HepG2 (cell line): ENCODE measurements at regions not wholly inside any gene's neighbourhood (a gene's known extent, or its start where the extent isn't known, plus 50 kb on each side); places are given as distances from the start of the nearest gene placed in this dataset.

Source experiments
- ATAC-seq: fragments of 200-7000 bp; cut with Tn5 transposase; 3 replicates; pipeline ENCODE4 v1.9.1; 2020; ENCODE audit warnings: mild to moderate bottlenecking, moderate library complexity
- BruUV-seq: library from RNA; stranded (reverse); fragments of 400-500 nt; replicated peaks from 2 replicates; lab custom pipeline; 2021; lab: Mats Ljungman, UMichigan
- CTCF ChIA-PET: fragments of 300-600 bp; formaldehyde crosslinking; extraction: SDS; loops from one replicate; lab custom pipeline; 2021; ENCODE audit warnings: low total read pairs, inconsistent platforms, low intra/inter-chr PET ratio; lab: Yijun Ruan, JAX
- POLR2A ChIA-PET: fragments of 350-600 bp; sonication (Branson Sonifier 250); formaldehyde crosslinking; loops from one replicate; lab custom pipeline; 2020; ENCODE audit warnings: antibody characterized with exemption, inconsistent platforms; lab: Yijun Ruan, JAX
- DNase-seq: peaks from one replicate; pipeline ENCODE4 v3.0.0-alpha.2; 2015; ENCODE audit warnings: low spot score
- FAIRE-seq: peaks from 3 replicates; lab custom pipeline; 2011; peaks lifted over from hg19 to GRCh38; lab: Jason Lieb, UNC
- H2AFZ ChIP-seq: one replicate; pipeline ENCODE4 v1.6.1; 2011; ENCODE audit warnings: low read length, inconsistent platforms
- H3K27ac ChIP-seq: fragments of 300-600 bp; 3 replicates; pipeline ENCODE4 v1.8.0; 2011; ENCODE audit warnings: mixed run types, mild to moderate bottlenecking, mixed read lengths, low read length, inconsistent platforms; ENCODE audit not compliant: insufficient read depth; ENCODE audit errors: extremely low read length
- H3K27me3 ChIP-seq, 2 experiments: fragments of 200-600 bp in 1 of 2; 2 replicates in 1 of 2; 3 replicates in 1 of 2; pipeline versions ENCODE4 v1.6.0 to v1.8.0; 2011; ENCODE audit warnings: low read length in 2 of 2, mild to moderate bottlenecking in 2 of 2, moderate library complexity in 2 of 2, inconsistent platforms in 1 of 2; ENCODE audit not compliant: insufficient read depth in 2 of 2, control insufficient read depth in 1 of 2
- H3K36me3 ChIP-seq, 2 experiments: fragments of 200-600 bp in 1 of 2; replicated peaks in 1 of 2; 2 replicates in 1 of 2; 3 replicates in 1 of 2; pipeline versions ENCODE4 v1.5.1 to v1.8.0; 2011; ENCODE audit warnings: low read length in 2 of 2, inconsistent platforms in 1 of 2; ENCODE audit not compliant: insufficient read depth in 2 of 2, control insufficient read depth in 1 of 2
- H3K4me1 ChIP-seq: 2 replicates; pipeline ENCODE4 v1.5.1; 2012; ENCODE audit warnings: low read length, inconsistent platforms; ENCODE audit not compliant: insufficient read depth
- H3K4me2 ChIP-seq: 2 replicates; pipeline ENCODE4 v1.6.0; 2011; ENCODE audit warnings: low read depth, low read length, inconsistent platforms
- H3K4me3 ChIP-seq, 3 experiments: fragments of 200-600 bp in 1 of 3; sonication (generic), shearing (Covaris generic) in 1 of 3; replicated peaks in 1 of 3; 2 replicates each; pipeline ENCODE4 v1.5.1; 2011 to 2016; ENCODE audit warnings: low read length in 3 of 3, inconsistent platforms in 2 of 3, low read depth in 2 of 3, mild to moderate bottlenecking in 2 of 3, control low read depth in 1 of 3, mixed read lengths in 1 of 3; ENCODE audit not compliant: insufficient read depth in 1 of 3
- H3K79me2 ChIP-seq: one replicate; pipeline ENCODE4 v1.6.1; 2011; ENCODE audit warnings: low read length, inconsistent platforms; ENCODE audit not compliant: insufficient read depth
- H3K9ac ChIP-seq: 2 replicates; pipeline ENCODE4 v1.6.0; 2011; ENCODE audit warnings: mild to moderate bottlenecking, low read depth, low read length, inconsistent platforms; ENCODE audit not compliant: insufficient read depth
- H3K9me3 ChIP-seq: 2 replicates; pipeline ENCODE4 v1.5.1; 2012; ENCODE audit warnings: mild to moderate bottlenecking, low read length
- H4K20me1 ChIP-seq: 2 replicates; pipeline ENCODE4 v1.6.0; 2011; ENCODE audit warnings: inconsistent platforms, mild to moderate bottlenecking, low read length, moderate library complexity; ENCODE audit not compliant: insufficient read depth
- DZIP1 ChIP-seq: sonication (generic); formaldehyde crosslinking; IDR thresholded peaks from 2 replicates; pipeline ENCODE4 v1.5.0; 2020; ENCODE audit warnings: mild to moderate bottlenecking, missing genetic modification reagents
- ESRRA ChIP-seq: sonication (generic); formaldehyde crosslinking; IDR thresholded peaks from 2 replicates; pipeline ENCODE4 v1.5.1; 2020; ENCODE audit warnings: mild to moderate bottlenecking, low read depth, missing genetic modification reagents
- HINFP ChIP-seq: sonication (generic); formaldehyde crosslinking; IDR thresholded peaks from 2 replicates; pipeline ENCODE4 v1.4.0; 2020; ENCODE audit warnings: low read depth, mild to moderate bottlenecking, missing genetic modification reagents
- HMG20A ChIP-seq: IDR thresholded peaks from 2 replicates; pipeline ENCODE4 v1.6.1; 2016; ENCODE audit warnings: borderline replicate concordance
- IRF2 ChIP-seq: IDR thresholded peaks from 2 replicates; pipeline ENCODE4 v1.6.1; 2018; ENCODE audit warnings: missing genetic modification reagents, missing compliant biosample characterization
- ISX ChIP-seq: sonication (generic); formaldehyde crosslinking; conservative IDR thresholded peaks from 2 replicates; pipeline ENCODE4 v1.5.0; 2020; ENCODE audit warnings: missing genetic modification reagents
- NCOA5 ChIP-seq: sonication (generic); formaldehyde crosslinking; IDR thresholded peaks from 2 replicates; pipeline ENCODE4 v1.4.0; 2020; ENCODE audit warnings: missing genetic modification reagents
- PLSCR1 ChIP-seq: sonication (generic); formaldehyde crosslinking; IDR thresholded peaks from 2 replicates; pipeline ENCODE4 v1.5.0; 2020; ENCODE audit warnings: missing genetic modification reagents, mild to moderate bottlenecking, borderline replicate concordance
- ZNF282 ChIP-seq: fragments of 450-650 bp; IDR thresholded peaks from 2 replicates; pipeline ENCODE4 v1.6.1; 2018; ENCODE audit not compliant: partially characterized antibody
- ZNF468 ChIP-seq: sonication (generic); formaldehyde crosslinking; IDR thresholded peaks from 2 replicates; pipeline ENCODE4 v1.8.0; 2022; ENCODE audit warnings: mild to moderate bottlenecking, moderate library complexity, missing genetic modification reagents
- ZNF772 ChIP-seq: sonication (generic); formaldehyde crosslinking; IDR thresholded peaks from 2 replicates; pipeline ENCODE4 v1.5.0; 2020; ENCODE audit warnings: mild to moderate bottlenecking, missing genetic modification reagents
- ZSCAN29 ChIP-seq: sonication (generic); formaldehyde crosslinking; conservative IDR thresholded peaks from 2 replicates; pipeline ENCODE4 v1.4.0; 2020; ENCODE audit warnings: mild to moderate bottlenecking, missing genetic modification reagents
- WGBS: methylation state at CpG from one replicate; pipeline ENCODE4 v1.1.6; 2017; ENCODE audit warnings: low lambda C conversion rate; 5-methylcytosine and 5-hydroxymethylcytosine counted together
- in situ Hi-C: cut with HindIII; loops from 2 replicates; pipeline ENCODE4 v1.10.0; 2017; ENCODE audit warnings: low pct_unique_long_range_greater_than_20kb; ENCODE audit not compliant: extremely low pct_ligation_motif_present
- intact Hi-C: fragments of 100-400 bp; cut with micrococcal nuclease; formaldehyde crosslinking; loops from one replicate; pipeline ENCODE4 v1.10.0; 2022; ENCODE audit not compliant: unreplicated experiment
- TF ChIP-seq, protein P1 (sequence below): sonication (generic); formaldehyde crosslinking; IDR thresholded peaks from 2 replicates; pipeline ENCODE4 v1.8.0; 2022; ENCODE audit warnings: missing genetic modification reagents, mild to moderate bottlenecking, borderline replicate concordance

DNA sequence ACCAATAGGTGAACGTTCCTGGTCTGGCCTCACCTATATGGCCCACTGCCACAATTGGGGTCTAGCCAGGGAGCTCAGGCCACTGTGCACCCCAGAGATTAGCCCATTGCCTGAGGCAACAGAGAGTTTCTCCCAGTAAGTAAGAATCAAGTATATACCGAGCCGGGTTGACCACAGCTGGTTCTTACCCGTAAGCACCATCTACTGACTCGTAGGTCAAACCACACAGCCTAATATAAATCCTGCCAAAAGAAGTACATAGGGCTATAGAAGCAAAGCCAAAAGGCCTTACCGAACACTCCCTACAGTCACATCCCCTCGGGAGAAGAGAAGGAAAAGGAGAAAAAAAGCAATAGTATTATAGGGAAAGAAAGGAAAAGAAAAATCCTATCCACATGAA is 463.6 kb upstream of the GJE1 start:
- under 1% methylated on average over 7 of the region's 7 CpGs for WGBS
- no TSS peak for BruUV-seq
- Histone ChIP-seq H2AFZ (no peak overlapping the region), H3K36me3 (no peaks in the 10 kb centered on the region), H3K4me2 (no peak overlapping the region), H3K9me3 (no peaks in the 10 kb centered on the region), H3K79me2 (no peaks in the 10 kb centered on the region), H3K4me1 (no peaks in the 10 kb centered on the region), H4K20me1 (no peaks in the 10 kb centered on the region), H3K27me3 (no peaks in the 10 kb centered on the region), H3K27ac (no peak overlapping the region), H3K9ac (no peak overlapping the region), H3K4me3 (no peak overlapping the region)
- POLR2A ChIA-PET, result no interaction called here
- in situ Hi-C loops (no loop called here), intact Hi-C loops (no loop called here)
- FAIRE-seq (no peak), ATAC-seq (no peak), DNase-seq (no peak)
- no peak for TF ChIP-seq ZSCAN29
- no peak for TF ChIP-seq ESRRA
- no peak for TF ChIP-seq PLSCR1 (CRISPR knock-in tag)
- no peak for TF ChIP-seq HINFP (CRISPR knock-in tag)
- CTCF ChIA-PET, result no interaction called here

DNA sequence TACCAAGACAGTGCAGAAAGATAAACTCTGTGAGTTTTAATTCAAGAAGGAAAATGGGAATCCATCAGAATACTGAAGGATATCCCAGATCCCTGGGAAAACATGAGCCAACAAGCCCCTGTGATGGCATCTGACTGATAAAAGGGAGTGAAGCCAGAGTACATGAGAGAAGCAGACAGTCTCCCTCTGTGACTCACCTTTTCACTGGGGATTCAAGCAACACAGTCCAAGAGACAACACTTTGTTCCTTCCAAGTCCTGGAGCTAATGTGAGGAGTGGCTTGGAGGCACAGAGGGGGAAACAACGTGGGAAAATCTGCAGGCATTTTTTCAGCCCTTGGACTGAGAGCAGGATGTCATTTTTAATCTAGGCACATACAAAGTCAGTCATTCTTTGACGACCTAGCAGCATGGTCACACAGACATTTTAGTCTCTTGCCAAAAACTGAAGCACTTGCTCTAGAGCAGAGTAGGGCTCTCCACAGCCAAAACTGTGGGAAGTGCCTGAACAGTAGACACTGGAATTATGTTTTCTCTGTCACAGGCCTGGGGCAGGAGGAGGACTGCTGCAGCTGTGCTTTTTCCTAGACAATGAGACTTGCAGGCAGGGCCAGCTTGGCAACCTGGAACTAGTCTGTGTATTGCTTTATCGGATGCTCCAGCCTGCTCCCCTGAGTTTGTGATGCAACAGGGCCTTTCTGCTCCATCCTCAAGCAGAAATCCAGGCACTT is 465.0 kb upstream of the GJE1 start:
- no peak overlapping the region for H2AFZ ChIP-seq
- H3K36me3 ChIP-seq, result no peaks in the 10 kb centered on the region
- H4K20me1 ChIP-seq, result no peaks in the 10 kb centered on the region
- no peaks in the 10 kb centered on the region for H3K4me1 ChIP-seq
- no peak overlapping the region for H3K9ac ChIP-seq
- 0% methylated on average over 2 of the region's 3 CpGs for WGBS
- no peaks in the 10 kb centered on the region for H3K27me3 ChIP-seq
- CTCF ChIA-PET, result no interaction called here
- BruUV-seq, result no TSS peak
- intact Hi-C loops (no loop called here), in situ Hi-C loops (no loop called here)
- no peak for FAIRE-seq
- no peak overlapping the region for H3K4me2 ChIP-seq
- no peak for DNase-seq
- no peak overlapping the region for H3K27ac ChIP-seq
- no peaks in the 10 kb centered on the region for H3K9me3 ChIP-seq
- no peak for ATAC-seq
- POLR2A ChIA-PET, result no interaction called here
- H3K79me2 ChIP-seq, result no peaks in the 10 kb centered on the region
- no peak overlapping the region for H3K4me3 ChIP-seq
- TF ChIP-seq ZNF772 (CRISPR knock-in tag), result no peak
- no peak for TF ChIP-seq ISX (CRISPR knock-in tag)
- no peak for TF ChIP-seq ZNF468 (CRISPR knock-in tag)
- TF ChIP-seq NCOA5 (CRISPR knock-in tag), result no peak
- TF ChIP-seq ZNF282, result no peak
- no peak for TF ChIP-seq DZIP1 (CRISPR knock-in tag)
- TF ChIP-seq HMG20A (CRISPR knock-in tag), result no peak
- no peak for TF ChIP-seq IRF2
- TF ChIP-seq, protein P1, sequence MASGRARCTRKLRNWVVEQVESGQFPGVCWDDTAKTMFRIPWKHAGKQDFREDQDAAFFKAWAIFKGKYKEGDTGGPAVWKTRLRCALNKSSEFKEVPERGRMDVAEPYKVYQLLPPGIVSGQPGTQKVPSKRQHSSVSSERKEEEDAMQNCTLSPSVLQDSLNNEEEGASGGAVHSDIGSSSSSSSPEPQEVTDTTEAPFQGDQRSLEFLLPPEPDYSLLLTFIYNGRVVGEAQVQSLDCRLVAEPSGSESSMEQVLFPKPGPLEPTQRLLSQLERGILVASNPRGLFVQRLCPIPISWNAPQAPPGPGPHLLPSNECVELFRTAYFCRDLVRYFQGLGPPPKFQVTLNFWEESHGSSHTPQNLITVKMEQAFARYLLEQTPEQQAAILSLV (CRISPR knock-in tag), result no peak
